ENCODE measurements at regions not wholly inside any gene's neighbourhood (a gene's known extent, or its start where the extent isn't known, plus 50 kb on each side); places are given as distances from the start of the nearest gene placed in this dataset.

- H3K79me2 ChIP-seq (ENCODE audit: control insufficient read depth in 1 of 2, insufficient read depth in 2 of 2, low read length in 2 of 2), result no peaks in the 10 kb centered on the region
- no peak overlapping the region for H4K5ac ChIP-seq (ENCODE audit: insufficient read length, low read depth, low read length)
- no peaks in the 10 kb centered on the region for H3K36me3 ChIP-seq (ENCODE audit: control insufficient read depth in 2 of 4, insufficient read depth in 4 of 4, low read length in 3 of 4)
- H3K18ac ChIP-seq (ENCODE audit: extremely low read depth, low read length), result no peak overlapping the region
- H2AFZ ChIP-seq (ENCODE audit: low read length), result no peak overlapping the region
- ChIA-PET POLR2A (ENCODE audit: partially characterized antibody) (no interaction called here), CTCF (ENCODE audit: partially characterized antibody) (no interaction called here)
- H3K79me1 ChIP-seq (ENCODE audit: low read depth, low read length), result no peaks in the 10 kb centered on the region
- H2BK20ac ChIP-seq (ENCODE audit: low read length), result no peak overlapping the region
- no peak for DNase-seq (ENCODE audit: low read depth in 1 of 2, low spot score in 2 of 2)
- FAIRE-seq, result no peak
- no peak overlapping the region for H3K27ac ChIP-seq (ENCODE audit: low read depth, low read length)
- H3K56ac ChIP-seq (replicated peaks; ENCODE audit: insufficient read length, low read depth, low read length), result no peak overlapping the region
- no peak overlapping the region for H2BK15ac ChIP-seq (ENCODE audit: low read length)
- H2BK120ac ChIP-seq (replicated peaks; ENCODE audit: low read depth, low read length), result no peak overlapping the region
- no peak overlapping the region for H2BK12ac ChIP-seq (ENCODE audit: low read depth, low read length)
- no peak overlapping the region for H2BK5ac ChIP-seq (ENCODE audit: low read depth, low read length)
- H3K9ac ChIP-seq (replicated peaks in 1 of 4; ENCODE audit: extremely low read depth in 1 of 4, low read depth in 3 of 4, low read length in 3 of 4), result no peak overlapping the region
- H4K20me1 ChIP-seq (replicated peaks in 1 of 2; ENCODE audit: control insufficient read depth in 1 of 2, insufficient read depth in 2 of 2, low read length in 2 of 2), result no peaks in the 10 kb centered on the region
- no peak overlapping the region for H2AK5ac ChIP-seq (ENCODE audit: low read depth, low read length)
- no peak overlapping the region for H4K91ac ChIP-seq (replicated peaks; ENCODE audit: insufficient read length, low read length)
- H3K9me3 ChIP-seq (ENCODE audit: insufficient read depth in 2 of 2, low read depth in 1 of 2, low read length in 1 of 2), result peaks cover 8 to 9% of the 10 kb centered on the region in 2 experiments; a peak in 1 of 4 replicates
- H3K4me3 ChIP-seq (ENCODE audit: extremely low read depth in 1 of 4, insufficient read depth in 2 of 4, low read depth in 3 of 4, low read length in 4 of 4), result no peak overlapping the region
- H3K23me2 ChIP-seq (ENCODE audit: low read depth, low read length), result no peaks in the 10 kb centered on the region
- no peak overlapping the region for H4K8ac ChIP-seq (ENCODE audit: extremely low read depth, insufficient read depth, low read length)
- H3K27me3 ChIP-seq (replicated peaks in 1 of 4; ENCODE audit: control insufficient read depth in 3 of 4, extremely low read depth in 1 of 4, insufficient read depth in 3 of 4, low read length in 3 of 4), result no peaks in the 10 kb centered on the region
- 84% methylated on average over 1 of the region's 1 CpG; no CpG with 5 or more reads in 1 of the 2 experiments for WGBS, 2 experiments (ENCODE audit: extremely low coverage in 1 of 2, insufficient coverage in 1 of 2, insufficient read length in 1 of 2, insufficient replicate concordance in 2 of 2, low coverage in 1 of 2, low lambda C conversion rate in 2 of 2, missing lambda C conversion rate in 1 of 2)
- H3K4me2 ChIP-seq (ENCODE audit: insufficient read depth in 1 of 2, low read depth in 2 of 2, low read length in 2 of 2), result no peak overlapping the region
- no peaks in the 10 kb centered on the region for H3K4me1 ChIP-seq (replicated peaks in 1 of 4; ENCODE audit: control insufficient read depth in 3 of 4, insufficient read depth in 4 of 4, low read length in 3 of 4)
- no peak overlapping the region for H3K23ac ChIP-seq (ENCODE audit: insufficient read length)
- no peak overlapping the region for H3K4ac ChIP-seq (replicated peaks; ENCODE audit: insufficient read length, low read depth, low read length)
- H3K14ac ChIP-seq (ENCODE audit: insufficient read length), result no peak overlapping the region
- TF ChIP-seq RNF2 (IDR thresholded peaks at IDR 0.05; ENCODE audit: borderline replicate concordance, low read depth, low read length, missing control alignments, poor library complexity, severe bottlenecking) (no peak), SAP30 (IDR thresholded peaks at IDR 0.05; ENCODE audit: insufficient read depth, insufficient replicate concordance, low read length) (no peak), TAF7 (optimal IDR thresholded peaks at IDR 0.05; ENCODE audit: borderline replicate concordance, low read depth, low read length) (no peak), TCF12 (IDR thresholded peaks at IDR 0.05; ENCODE audit: low read depth, low read length) (no peak), CREB1 (IDR thresholded peaks at IDR 0.05) (no peak), CTBP2 (IDR thresholded peaks at IDR 0.05; ENCODE audit: borderline replicate concordance, insufficient read depth, insufficient read length, low read length) (no peak), SP4 (IDR thresholded peaks at IDR 0.05; ENCODE audit: low read length) (no peak), EGR1 (IDR thresholded peaks at IDR 0.05; ENCODE audit: borderline replicate concordance, low read depth, low read length) (no peak), HDAC2 (IDR thresholded peaks at IDR 0.05; ENCODE audit: borderline replicate concordance in 1 of 2, low read depth in 2 of 2, low read length in 2 of 2) (no peak), SUZ12 (IDR thresholded peaks at IDR 0.05; ENCODE audit: low read length) (no peak), MAFK (IDR thresholded peaks at IDR 0.05; ENCODE audit: low read depth, low read length) (no peak), ASH2L (IDR thresholded peaks at IDR 0.05; ENCODE audit: low read length) (no peak)
Measured at GRCh38 chr13:85910962-85911361, 111.7 kb upstream of the SLITRK6 start.
